NCI-H146 treated with DMSO at 0.1 percent for 48 hours (cell line): ENCODE measurements at regions not wholly inside any gene's neighbourhood (a gene's known extent, or its start where the extent isn't known, plus 50 kb on each side); places are given as distances from the start of the nearest gene placed in this dataset.
"Not testable (repeated sequence)": the region's sequence is repeated elsewhere in the genome, so short reads cannot be mapped to it uniquely, and the experiment has no call there.

ENCODE experiments used
- DNase-seq: peaks from one replicate; lab custom pipeline; 2025; ENCODE audit not compliant: unreplicated experiment; lab: John Stamatoyannopoulos, UW

DNA sequence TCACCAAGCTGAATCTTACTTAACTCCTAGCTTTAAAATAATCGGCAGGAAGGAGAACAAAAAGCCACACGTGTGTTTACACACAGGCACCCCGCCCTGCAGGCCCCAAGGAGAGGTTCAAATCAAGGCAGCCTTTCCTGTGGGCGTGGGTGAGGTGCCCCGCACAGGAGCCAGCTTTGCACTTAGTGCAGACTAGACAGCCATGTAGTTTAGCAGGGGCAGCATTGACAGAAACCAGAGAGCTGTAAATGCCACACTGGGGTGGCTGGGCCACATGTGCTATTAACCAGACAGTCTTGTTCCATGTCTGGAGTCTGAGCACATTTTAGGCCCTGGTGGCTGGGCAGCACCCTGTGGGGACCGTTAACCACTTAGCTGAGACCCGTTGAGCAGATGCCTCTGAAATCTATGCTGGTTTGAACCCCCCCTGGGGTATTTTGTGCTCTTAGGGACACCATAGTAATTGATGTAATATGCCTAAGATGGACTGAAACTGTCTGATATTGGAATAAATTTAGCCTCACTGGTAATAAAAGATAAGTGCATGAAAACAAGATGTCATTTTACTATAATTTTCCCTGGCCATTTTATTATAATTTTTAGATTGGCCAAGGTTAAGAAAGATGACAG lies 106.4 kb upstream of the KCNG1 start:
- DNase-seq, result no peak

DNA sequence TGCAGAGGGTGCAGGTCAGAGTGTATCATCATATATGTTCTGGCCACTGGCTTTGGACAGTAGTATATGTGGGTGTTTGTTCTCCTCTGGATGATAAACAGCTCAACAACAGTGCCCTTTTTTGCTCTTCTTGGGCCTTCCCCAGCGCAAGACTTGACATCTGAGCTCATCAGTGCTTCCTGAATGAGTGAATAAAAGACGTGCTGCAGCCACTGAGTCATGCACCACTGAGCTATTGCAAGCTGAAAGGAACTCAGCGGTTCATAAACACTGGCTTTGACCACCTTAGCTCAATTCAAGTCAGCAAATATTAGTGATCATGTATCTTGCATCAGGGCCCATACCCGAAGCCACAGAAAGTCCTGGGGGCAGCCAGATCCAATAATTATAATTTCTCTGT lies 105.3 kb upstream of the KCNG1 start:
- DNase-seq, result no peak

DNA sequence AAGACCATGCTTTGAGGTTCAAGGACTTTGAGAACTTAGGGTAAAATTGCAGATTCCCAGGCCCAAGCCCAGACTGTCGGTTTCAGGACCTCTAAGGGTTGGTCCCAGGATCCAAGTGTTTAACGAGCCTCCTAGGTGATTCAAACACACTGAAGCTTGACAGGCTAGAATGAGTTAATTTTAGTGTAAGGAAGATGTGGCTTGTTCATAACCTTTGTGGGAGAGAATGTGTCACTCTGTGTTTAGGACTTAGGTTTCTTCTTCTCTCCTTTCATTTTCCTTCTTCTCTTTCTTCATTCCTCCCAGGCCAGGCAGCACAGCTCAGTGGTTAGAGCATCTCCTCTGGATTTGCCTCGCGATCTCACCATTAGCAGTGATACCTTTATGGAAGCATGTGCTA lies 104.8 kb upstream of the KCNG1 start:
- DNase-seq, result no peak

DNA sequence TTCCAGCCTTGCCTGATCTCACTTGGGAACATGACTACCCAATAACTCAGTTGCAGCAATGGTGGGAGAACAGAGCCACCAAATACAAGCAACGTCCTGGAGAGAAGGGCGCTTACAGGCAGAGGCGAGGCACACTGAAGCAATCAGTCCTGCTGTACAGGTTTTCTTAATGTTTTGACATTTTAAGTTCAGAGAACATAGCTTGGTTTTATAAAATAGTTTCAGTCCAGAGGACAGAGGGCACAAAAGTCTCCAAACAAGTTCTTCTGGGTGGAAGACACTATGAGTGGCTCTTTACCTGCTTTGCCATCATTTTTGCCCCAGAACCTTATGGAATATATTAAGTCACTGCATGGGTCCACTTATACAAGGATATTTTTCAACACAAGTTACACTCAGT lies 103.4 kb upstream of the KCNG1 start:
- DNase-seq, result no peak

DNA sequence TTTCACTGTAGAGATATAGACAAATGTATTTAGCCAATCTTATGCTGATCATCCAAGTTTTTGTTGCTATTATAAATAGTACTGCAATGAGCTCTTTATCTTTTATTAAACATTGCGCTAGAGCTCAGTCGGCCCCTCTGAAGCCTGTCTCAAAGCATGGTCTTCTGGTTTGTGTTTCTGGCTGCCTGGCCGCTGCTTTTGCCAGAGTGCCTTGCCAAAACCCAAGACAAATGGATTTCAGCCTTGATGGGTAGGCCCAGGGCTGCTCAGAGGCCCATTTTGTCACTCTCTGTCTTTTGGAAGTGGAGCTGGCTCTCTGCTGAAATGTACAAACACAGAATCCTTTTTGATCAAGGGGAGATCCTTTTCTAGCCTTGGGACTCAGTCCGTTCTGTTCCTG lies 102.9 kb upstream of the KCNG1 start:
- DNase-seq, result no peak

DNA sequence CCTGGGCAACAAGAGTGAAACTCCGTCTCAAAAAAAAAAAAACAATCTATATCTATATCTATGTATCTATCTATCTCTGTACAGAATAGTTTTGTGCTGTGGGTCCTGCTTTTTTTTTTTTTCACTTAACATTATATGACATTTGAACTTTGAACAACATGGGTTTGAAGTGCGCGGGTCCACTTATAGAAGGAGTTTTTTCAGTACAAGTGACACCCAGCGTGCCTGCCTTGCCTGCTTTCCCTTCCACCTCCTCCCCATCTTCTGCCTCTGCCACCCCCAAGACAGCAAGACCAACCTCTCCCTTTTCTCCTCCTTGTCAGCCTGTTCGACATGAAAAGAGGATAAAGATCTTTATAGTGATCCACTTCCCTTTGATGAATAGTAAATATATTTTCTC lies 102.2 kb upstream of the KCNG1 start:
- DNase-seq, result no peak

DNA sequence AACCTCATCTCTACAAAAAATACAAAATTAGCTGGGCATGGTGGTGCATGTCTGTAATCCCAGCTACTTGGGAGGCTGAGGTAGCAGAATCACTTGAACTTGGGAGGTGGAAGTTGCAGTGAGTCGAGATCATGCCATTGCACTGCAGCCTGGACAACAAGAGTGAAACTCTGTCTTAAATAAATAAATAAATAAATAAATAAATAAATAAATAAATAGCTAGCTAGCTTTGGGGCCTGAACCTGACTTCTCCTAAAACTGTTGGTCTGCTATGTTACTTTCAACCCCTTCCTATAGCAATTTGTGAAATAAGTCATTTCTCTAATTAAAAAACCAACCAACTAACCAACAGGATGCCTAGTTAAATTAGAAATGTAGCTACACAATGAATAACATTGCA lies 101.0 kb upstream of the KCNG1 start:
- DNase-seq, result not testable (repeated sequence)

DNA sequence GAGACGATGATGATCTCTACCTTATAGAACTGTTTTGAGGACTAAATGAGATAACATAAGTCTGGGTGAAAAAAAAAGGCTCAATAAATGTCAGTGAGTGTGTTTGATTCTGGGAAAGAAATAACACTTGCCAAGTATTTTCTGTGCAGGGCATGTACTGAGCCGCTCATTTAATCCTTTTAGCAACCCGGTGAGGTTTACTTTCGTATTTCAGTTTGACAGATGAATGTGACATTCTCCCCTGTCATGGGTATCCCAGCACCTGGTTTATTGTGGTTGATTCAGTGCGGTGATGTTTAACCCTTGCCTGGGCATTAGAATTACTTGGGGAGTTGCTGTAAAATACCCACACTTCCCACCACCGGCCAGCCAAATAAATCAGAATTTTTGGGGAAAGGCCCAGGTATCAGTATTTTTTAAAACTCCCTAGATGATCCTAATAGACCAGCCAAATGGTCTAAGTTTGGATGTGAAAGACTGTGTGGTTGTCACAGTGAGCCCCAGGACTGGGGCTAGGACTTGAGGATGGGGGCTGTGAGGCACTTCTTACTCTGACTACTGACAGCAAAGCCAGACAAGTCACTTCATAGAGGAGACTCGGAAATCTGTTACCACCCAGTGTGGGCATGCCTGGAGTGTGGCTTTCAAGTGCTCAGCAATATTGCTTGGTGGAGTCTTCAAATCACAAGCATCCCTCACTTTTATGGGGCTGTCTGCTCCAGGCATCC lies 100.2 kb upstream of the KCNG1 start:
- DNase-seq, result no peak

DNA sequence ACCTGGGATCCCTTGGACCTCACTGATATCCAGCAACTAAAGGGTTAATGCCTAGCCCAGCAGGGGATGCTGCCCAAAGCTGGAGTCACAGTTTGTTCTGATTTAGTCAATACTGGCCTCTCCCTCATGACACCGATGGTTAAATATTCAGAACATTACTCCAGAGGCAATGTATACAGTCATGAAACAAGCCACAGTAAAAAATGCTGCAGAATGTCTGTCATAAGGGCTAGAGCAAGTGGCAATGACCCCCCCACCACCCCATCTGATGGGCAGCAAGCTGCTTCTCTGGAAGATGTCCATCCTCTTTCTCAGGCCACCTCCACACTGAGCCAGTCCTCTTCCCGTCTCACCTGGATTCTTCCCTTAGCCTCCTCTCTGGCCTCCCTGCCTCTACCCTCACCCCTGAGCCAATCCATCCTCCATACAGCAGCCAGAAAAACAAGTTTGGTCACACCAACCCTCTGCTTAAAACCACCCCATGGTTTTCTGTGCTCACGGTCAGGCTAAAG lies 99.0 kb upstream of the KCNG1 start:
- DNase-seq, result no peak

DNA sequence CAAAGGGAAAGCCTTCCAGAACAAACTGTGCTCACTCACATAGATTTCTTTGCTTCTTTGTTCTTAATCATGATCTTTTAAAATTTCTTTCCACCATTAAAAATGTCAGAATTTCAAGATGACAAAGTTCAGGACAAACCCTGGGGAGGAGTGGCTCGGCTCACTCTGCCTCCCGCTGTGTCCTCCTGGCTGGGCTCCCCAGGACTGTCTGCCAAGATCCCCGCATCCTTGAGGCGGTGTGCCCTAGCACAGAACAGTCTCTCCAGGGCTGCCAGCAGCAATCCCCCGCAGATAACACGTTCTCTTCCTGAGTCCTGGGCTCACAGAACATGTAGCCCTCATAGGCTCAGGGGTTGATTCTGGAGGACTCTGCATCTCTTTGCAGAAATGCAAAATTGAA lies 98.4 kb upstream of the KCNG1 start:
- no peak for DNase-seq

DNA sequence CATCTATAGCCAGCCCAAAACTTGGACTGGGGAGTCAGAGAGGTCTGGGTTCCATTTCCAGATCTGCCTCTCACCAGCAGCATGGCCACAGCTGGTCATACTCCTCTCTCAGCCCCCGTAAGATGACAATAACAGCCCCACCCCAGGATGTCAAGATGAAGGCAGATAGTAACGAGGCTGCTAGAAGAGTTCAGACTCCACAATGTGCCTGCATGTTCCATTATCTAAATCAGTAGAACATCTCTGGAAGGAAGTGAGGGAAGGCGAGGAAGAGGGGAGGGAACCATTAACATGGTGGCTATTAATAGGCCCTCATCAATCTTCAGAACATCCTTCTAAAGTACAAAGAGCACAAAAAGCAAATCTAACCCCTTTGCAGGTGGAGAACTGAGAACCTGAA lies 98.0 kb upstream of the KCNG1 start:
- DNase-seq, result no peak

DNA sequence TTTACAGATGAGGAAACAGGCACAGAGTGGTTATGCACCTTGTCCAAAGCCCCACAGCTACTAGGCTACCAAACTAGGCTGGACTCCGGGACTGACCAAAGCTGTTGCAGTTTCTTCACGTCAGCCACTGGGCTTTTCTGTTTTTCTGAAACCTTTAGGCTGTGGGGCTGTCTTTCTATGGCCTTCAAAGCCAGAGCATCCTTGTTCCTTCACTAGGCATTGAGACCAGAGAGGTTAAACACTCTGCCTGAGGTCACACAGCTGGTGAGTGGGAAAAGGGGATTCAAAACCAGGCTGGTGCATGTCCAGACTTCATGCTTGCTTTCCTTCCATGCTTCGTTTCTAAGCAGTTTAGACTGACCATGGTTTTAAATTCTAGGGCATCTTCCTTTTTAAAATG lies 97.5 kb upstream of the KCNG1 start:
- DNase-seq, result no peak

DNA sequence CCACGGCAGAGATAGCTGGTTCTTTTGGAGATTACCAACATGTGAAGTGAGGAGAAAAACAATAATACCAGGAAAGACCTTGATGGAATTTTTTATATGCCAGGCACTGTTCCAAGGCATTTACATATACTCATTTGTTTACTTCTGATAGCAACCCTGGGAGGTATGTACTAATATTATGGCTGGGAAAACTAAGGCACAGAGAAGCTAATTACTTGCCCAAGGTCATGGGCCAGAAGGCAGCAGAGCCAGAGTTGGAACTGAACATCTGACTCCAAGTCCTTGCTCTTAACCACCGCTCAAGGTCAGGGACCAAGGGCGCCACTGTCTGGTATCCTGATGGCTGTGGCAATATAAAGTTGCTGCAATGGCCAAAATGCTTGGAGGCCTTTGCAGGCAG lies 97.0 kb upstream of the KCNG1 start:
- no peak for DNase-seq

DNA sequence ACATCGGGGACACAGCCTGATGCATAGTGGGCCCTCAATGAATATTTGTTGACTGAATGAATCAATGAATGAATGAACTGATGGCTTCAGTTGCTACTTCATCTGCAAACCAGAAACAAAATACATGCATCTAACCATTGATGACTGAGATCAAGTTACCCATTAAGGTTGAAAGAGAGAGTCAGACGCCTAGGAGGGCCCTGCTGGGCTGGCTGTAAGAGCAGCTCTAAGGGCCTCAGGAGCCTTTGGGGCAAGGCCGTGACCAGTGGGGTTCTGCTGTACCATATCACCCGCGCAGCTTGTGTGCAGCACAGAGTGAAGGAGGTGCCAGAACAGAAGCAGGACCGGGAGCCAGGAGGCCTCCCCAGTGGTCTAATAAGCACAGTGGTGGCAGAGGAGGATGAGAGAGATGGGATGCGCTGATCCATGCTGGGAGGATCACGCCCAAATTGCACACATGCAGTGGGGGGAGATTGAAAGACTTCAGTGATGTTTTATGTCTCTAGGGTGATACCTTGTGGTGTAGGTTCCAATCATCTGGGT lies 96.1 kb upstream of the KCNG1 start:
- DNase-seq, result no peak

DNA sequence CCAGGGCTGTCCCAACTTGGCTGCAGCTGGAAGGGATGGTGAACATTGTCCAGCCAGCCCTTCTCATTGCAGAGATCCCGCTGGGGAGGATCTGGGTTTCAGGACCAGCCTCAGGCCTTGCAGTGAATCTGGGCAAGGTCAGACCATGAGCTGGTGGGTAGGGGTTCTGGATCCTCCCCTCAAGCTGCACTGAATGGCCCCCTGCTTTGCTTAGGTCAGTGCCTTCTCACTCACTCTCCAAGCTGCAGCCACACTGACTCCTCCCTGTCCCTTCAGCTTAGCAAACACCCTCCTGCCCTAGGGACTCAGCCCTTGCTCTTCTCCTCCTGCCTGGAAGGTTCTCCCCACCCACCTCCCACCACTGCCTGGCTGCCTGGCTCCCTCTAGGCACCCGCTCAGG lies 95.3 kb upstream of the KCNG1 start:
- no peak for DNase-seq

DNA sequence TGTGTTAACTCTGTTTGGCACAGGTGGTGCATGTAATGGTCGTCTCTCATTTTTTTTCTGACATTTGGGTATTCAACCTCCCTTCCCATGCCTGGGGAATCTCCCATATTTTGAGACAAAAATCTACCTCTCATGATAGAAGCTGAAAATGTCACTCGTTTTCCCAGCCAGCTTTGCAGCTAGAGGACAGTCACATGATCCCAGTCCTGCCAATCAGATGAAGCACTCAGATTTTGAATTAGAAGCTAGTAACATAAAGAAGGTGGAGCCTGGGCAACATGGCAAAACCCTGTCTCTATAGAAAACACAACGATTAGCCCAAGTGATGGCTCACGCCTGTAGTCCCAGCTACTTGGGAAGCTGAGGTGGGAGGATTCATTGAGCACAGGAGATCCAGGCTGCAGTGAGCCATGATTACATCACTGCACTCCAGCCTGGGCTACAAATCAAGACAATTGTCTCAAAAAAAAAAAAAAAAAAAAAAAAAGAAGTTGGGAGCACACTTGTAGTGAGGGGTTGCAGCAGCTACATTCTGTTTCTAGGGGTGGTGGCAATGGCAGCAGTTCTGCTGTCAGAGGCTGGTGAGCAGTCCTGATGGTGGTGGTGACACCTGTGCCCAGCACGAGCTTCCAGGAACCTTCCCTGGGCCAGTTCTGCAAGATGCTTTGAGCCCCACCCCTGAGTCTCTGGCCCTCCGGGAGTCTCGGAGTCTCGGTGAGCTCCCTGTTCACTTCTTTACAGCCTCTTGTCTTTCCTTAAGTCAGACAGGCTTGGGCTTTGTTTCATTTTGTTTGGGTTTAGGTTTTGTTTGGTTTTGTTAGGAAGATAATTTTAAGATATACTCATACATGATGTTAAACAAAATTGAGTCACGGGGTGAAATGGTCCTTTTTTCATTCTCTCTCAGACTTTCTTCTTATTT lies 94.1 kb upstream of the KCNG1 start:
- no peak for DNase-seq

DNA sequence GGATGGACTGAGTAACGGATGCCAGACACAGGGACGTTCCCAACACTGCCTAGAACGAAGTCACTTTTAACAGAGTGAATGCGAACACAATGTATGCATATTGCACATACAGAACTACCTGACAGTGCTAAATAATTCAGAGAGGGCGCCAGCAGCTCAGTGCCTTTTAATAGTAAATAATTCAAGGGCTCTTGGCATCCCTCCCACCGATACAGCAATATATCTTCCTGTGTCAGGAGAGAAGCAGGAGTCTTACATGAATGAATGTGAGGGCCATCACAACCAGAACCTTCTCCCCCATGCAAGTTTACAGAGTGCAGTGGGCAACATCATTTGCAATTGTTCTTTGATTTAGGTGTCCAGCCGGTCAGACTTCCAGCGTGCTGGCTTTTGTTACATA lies 88.4 kb upstream of the KCNG1 start:
- DNase-seq, result no peak

DNA sequence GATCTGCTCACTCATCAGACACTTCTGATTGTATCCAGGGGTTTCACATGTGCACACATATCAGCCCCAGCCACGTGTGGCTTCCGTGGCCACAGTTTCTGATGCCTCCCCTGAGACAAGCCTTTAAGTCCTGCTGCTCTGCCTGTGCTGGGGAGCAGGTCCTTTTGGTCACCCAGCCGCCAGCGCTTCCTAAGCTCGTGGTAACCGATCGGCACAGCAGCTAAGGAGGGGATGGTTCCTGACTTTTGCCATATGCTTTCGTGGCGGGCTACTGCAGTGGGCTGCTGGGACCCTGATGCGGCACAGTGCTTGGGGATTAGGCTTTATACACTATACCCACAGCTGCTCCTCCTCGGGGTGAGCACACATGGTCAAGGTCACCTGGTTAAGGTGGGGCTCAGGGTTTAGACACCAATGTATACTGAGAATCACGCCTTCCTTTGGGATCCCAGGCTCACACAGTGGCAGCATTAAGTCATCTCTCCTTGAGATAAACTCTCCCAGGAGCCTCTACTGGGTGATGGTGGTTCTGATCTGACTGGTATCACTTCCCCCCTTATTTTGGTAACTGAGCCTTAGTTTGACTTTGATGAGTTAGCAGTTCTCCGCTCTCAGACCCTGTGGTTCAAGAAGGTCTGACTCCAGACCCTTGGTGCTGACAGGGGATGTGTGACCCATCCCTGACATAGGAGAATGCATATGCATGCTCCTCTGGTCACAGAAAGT lies 85.9 kb upstream of the KCNG1 start:
- no peak for DNase-seq

DNA sequence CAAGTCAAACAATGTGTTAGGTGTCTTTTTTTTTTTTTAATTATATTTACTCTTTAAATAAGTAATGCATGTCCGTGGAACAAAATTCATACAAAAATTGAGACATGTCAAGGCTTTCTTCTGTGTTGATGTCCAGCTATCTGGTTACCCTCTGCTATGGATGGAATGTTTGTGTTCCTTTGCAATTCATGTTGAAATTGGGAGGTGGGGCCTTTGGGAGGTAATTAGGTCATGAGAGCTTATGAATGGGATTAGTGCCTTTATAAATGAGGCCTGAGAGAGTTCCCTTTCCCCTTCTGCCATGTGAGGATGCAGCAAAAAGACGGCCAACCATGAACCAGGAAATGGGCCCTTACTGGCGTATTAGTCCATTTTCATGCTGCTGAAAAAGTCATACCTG lies 83.1 kb upstream of the KCNG1 start:
- no peak for DNase-seq

DNA sequence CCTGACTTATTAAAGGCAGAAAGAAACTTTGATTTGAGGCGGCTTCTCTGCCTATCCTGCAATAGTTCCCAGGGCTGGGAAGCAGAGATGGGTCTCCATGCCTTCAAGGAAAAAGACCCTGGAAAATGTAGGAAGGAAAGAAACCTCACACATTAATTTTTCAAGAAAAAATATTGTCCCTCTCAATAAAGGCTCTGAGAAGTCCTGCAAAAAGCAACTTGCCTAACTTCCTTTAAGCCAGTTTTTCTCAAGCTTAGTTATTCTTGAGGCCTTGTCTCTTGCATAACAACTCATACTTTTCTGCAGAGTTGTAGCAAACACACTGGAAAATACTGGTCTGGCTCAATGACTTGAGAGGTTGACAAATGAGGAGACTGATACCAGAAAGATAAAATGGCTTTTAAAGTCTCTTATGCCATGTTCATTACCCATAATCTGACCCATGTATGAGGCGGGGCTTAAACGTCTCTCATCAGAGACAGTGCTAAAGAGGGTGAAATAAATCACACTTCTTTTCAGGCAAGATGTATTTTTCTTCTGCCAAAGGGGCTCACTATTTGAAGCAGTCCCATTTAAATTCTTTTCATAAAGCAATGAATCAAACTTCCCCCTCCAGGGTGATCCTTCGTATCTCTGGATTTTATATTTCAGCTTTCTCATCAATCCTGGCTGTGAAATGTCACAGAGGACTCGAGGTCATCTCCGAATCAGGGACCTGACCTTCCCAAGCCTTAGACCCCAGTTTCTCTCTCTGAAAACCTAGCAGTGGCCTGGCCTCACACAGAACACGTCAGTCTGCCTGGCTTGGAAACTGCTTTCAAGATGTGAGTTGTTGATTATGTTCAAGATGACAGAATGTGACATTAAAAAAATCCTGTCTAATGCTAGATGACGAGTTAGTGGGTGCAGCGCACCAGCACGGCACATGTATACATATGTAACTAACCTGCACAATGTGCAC lies 82.3 kb upstream of the KCNG1 start:
- DNase-seq, result no peak
